ENCODE measurements at regions not wholly inside any gene's neighbourhood (a gene's known extent, or its start where the extent isn't known, plus 50 kb on each side); places are given as distances from the start of the nearest gene placed in this dataset.

- TF ChIP-seq CTCF (IDR thresholded peaks at IDR 0.05; ENCODE audit: insufficient read depth, low read length) (no peak), SPI1 (IDR thresholded peaks at IDR 0.05; ENCODE audit: borderline replicate concordance, low read depth) (no peak), POLR2AphosphoS5 (IDR thresholded peaks at IDR 0.05; ENCODE audit: low read depth) (no peak), REST (IDR thresholded peaks at IDR 0.05; ENCODE audit: insufficient replicate concordance, low read depth) (no peak), GABPA (IDR thresholded peaks at IDR 0.05; ENCODE audit: low read depth) (no peak)
- H3K27me3 ChIP-seq (ENCODE audit: insufficient read depth, poor library complexity, severe bottlenecking) = peaks cover 5% of the 10 kb centered on the region
- H3K27ac ChIP-seq (replicated peaks) = no peak overlapping the region
- no peak for DNase-seq (ENCODE audit: low read depth in 1 of 2, low spot score in 1 of 2)
- H3K4me3 ChIP-seq (replicated peaks; ENCODE audit: insufficient read depth, low read length) = no peak overlapping the region
Measured at GRCh38 chr9:87334366-87334765, 163.3 kb upstream of the DAPK1 start.

GRCh38 chr9:87336407-87336806, 161.3 kb upstream of the DAPK1 start:
- no peak overlapping the region for H3K4me3 ChIP-seq (replicated peaks; ENCODE audit: insufficient read depth, low read length)
- TF ChIP-seq GABPA (IDR thresholded peaks at IDR 0.05; ENCODE audit: low read depth) = no peak
- TF ChIP-seq CTCF (IDR thresholded peaks at IDR 0.05; ENCODE audit: insufficient read depth, low read length) = no peak
- TF ChIP-seq POLR2AphosphoS5 (IDR thresholded peaks at IDR 0.05; ENCODE audit: low read depth) = no peak
- no peak for TF ChIP-seq SPI1 (IDR thresholded peaks at IDR 0.05; ENCODE audit: borderline replicate concordance, low read depth)
- TF ChIP-seq REST (IDR thresholded peaks at IDR 0.05; ENCODE audit: insufficient replicate concordance, low read depth) = no peak
- DNase-seq (ENCODE audit: low read depth in 1 of 2, low spot score in 1 of 2) = no peak
- H3K27me3 ChIP-seq (ENCODE audit: insufficient read depth, poor library complexity, severe bottlenecking) = peaks cover 5% of the 10 kb centered on the region
- no peak overlapping the region for H3K27ac ChIP-seq (replicated peaks)

GRCh38 chr9:87336914-87337333, 160.7 kb upstream of the DAPK1 start:
- TF ChIP-seq REST (IDR thresholded peaks at IDR 0.05; ENCODE audit: insufficient replicate concordance, low read depth) (no peak), GABPA (IDR thresholded peaks at IDR 0.05; ENCODE audit: low read depth) (no peak), SPI1 (IDR thresholded peaks at IDR 0.05; ENCODE audit: borderline replicate concordance, low read depth) (no peak), CTCF (IDR thresholded peaks at IDR 0.05; ENCODE audit: insufficient read depth, low read length) (peak; percentile 26), POLR2AphosphoS5 (IDR thresholded peaks at IDR 0.05; ENCODE audit: low read depth) (no peak)
- Histone ChIP-seq H3K27me3 (ENCODE audit: insufficient read depth, poor library complexity, severe bottlenecking) (peaks cover 5% of the 10 kb centered on the region), H3K27ac (replicated peaks) (no peak overlapping the region), H3K4me3 (replicated peaks; ENCODE audit: insufficient read depth, low read length) (no peak overlapping the region)
- DNase-seq (ENCODE audit: low read depth in 1 of 2, low spot score in 1 of 2) = peak; percentile 2 to 33
